ENCODE measurements at regions not wholly inside any gene's neighbourhood (a gene's known extent, or its start where the extent isn't known, plus 50 kb on each side); places are given as distances from the start of the nearest gene placed in this dataset.

- H3K9ac ChIP-seq (ENCODE audit: low read depth, low read length, poor library complexity) = no peak overlapping the region
- H4K8ac ChIP-seq (ENCODE audit: low read depth, low read length) = no peak overlapping the region
- H3K23ac ChIP-seq (ENCODE audit: low read depth, low read length, poor library complexity) = no peak overlapping the region
- no peaks in the 10 kb centered on the region for H3K36me3 ChIP-seq (replicated peaks in 1 of 2; ENCODE audit: control insufficient read depth in 2 of 2, insufficient read depth in 2 of 2, low read length in 2 of 2)
- no CpG with 5 or more reads among the region's 3 CpGs for WGBS, 2 donors (ENCODE audit: extremely low coverage in 2 of 2, insufficient read length in 2 of 2, insufficient replicate concordance in 1 of 2)
- H2BK5ac ChIP-seq (ENCODE audit: low read length) = no peak overlapping the region
- no peak overlapping the region for H3K4me2 ChIP-seq (ENCODE audit: insufficient read depth, low read length, poor library complexity, severe bottlenecking)
- H3K9me3 ChIP-seq (replicated peaks in 1 of 2; ENCODE audit: control insufficient read depth in 2 of 2, insufficient read depth in 1 of 2, low read depth in 1 of 2, low read length in 2 of 2) = no peaks in the 10 kb centered on the region
- no peak overlapping the region for H2AFZ ChIP-seq (ENCODE audit: low read length)
- H2BK15ac ChIP-seq (ENCODE audit: low read length) = no peak overlapping the region
- no peak overlapping the region for H3K4ac ChIP-seq (ENCODE audit: low read length)
- H2BK120ac ChIP-seq (ENCODE audit: low read depth, low read length) = no peak overlapping the region
- no peaks in the 10 kb centered on the region for H3K79me1 ChIP-seq (ENCODE audit: low read depth, low read length)
- H3K14ac ChIP-seq (ENCODE audit: low read length) = no peak overlapping the region
- H4K91ac ChIP-seq (ENCODE audit: low read depth, low read length, poor library complexity) = no peak overlapping the region
- peaks cover 0 to 7% (median 0%) of the 10 kb centered on the region in 3 experiments for H3K27me3 ChIP-seq (ENCODE audit: control insufficient read depth in 3 of 3, insufficient read depth in 3 of 3, low read depth in 1 of 3, low read length in 3 of 3)
- no peak for DNase-seq (ENCODE audit: low spot score)
- peaks cover 0 to 3% of the 10 kb centered on the region in 2 donors for H3K4me1 ChIP-seq (ENCODE audit: control insufficient read depth in 2 of 2, insufficient read depth in 1 of 2, low read depth in 1 of 2, low read length in 2 of 2)
- no peak overlapping the region for H2BK12ac ChIP-seq (ENCODE audit: low read length)
- no peak overlapping the region for H3K18ac ChIP-seq (ENCODE audit: low read length)
- H2AK5ac ChIP-seq (ENCODE audit: low read depth, low read length) = no peak overlapping the region
- H3K27ac ChIP-seq (replicated peaks; ENCODE audit: low read length) = no peak overlapping the region
- H3K4me3 ChIP-seq (ENCODE audit: low read length in 2 of 2) = no peak overlapping the region
Measured at GRCh38 chr5:175765858-175766257, 105.5 kb upstream of the CPLX2 start.

DNA sequence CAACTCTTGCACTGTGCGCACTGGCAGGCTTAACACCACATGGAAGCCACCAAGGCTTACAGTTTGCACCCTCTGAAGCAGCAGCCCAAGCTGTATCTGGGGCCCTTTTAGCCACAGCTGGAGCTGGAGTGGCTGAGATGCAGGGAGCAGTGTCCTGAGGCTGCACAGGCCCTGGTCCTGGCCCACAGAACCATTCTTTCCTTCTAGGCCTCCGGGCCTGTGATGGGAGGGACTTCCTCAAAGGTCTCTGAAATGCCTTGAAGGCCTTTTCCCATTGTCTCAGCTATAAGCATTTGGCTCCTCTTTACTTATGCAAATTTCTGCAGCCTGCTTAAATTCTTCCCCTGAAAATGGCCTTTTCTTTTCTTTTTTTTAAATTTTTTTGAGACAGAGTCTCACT lies 104.4 kb upstream of the CPLX2 start:
- Histone ChIP-seq H3K27me3 (ENCODE audit: control insufficient read depth in 3 of 3, insufficient read depth in 3 of 3, low read depth in 1 of 3, low read length in 3 of 3) (peaks cover 0 to 17% (median 0%) of the 10 kb centered on the region in 3 experiments), H3K4ac (ENCODE audit: low read length) (no peak overlapping the region), H2BK15ac (ENCODE audit: low read length) (no peak overlapping the region), H4K8ac (ENCODE audit: low read depth, low read length) (no peak overlapping the region), H3K4me3 (ENCODE audit: low read length in 2 of 2) (no peak overlapping the region), H2AK5ac (ENCODE audit: low read depth, low read length) (no peak overlapping the region), H3K18ac (ENCODE audit: low read length) (no peak overlapping the region), H3K23ac (ENCODE audit: low read depth, low read length, poor library complexity) (no peak overlapping the region), H2BK120ac (ENCODE audit: low read depth, low read length) (no peak overlapping the region), H3K36me3 (replicated peaks in 1 of 2; ENCODE audit: control insufficient read depth in 2 of 2, insufficient read depth in 2 of 2, low read length in 2 of 2) (no peaks in the 10 kb centered on the region), H4K91ac (ENCODE audit: low read depth, low read length, poor library complexity) (no peak overlapping the region), H2BK5ac (ENCODE audit: low read length) (no peak overlapping the region), H3K9ac (ENCODE audit: low read depth, low read length, poor library complexity) (no peak overlapping the region), H3K14ac (ENCODE audit: low read length) (no peak overlapping the region), H3K79me1 (ENCODE audit: low read depth, low read length) (no peaks in the 10 kb centered on the region), H2AFZ (ENCODE audit: low read length) (no peak overlapping the region), H3K4me1 (ENCODE audit: control insufficient read depth in 2 of 2, insufficient read depth in 1 of 2, low read depth in 1 of 2, low read length in 2 of 2) (peaks cover 0 to 8% of the 10 kb centered on the region in 2 donors), H3K4me2 (ENCODE audit: insufficient read depth, low read length, poor library complexity, severe bottlenecking) (no peak overlapping the region), H2BK12ac (ENCODE audit: low read length) (no peak overlapping the region), H3K9me3 (replicated peaks in 1 of 2; ENCODE audit: control insufficient read depth in 2 of 2, insufficient read depth in 1 of 2, low read depth in 1 of 2, low read length in 2 of 2) (no peaks in the 10 kb centered on the region), H3K27ac (replicated peaks; ENCODE audit: low read length) (no peak overlapping the region)
- no CpG with 5 or more reads among the region's 2 CpGs for WGBS, 2 donors (ENCODE audit: extremely low coverage in 2 of 2, insufficient read length in 2 of 2, insufficient replicate concordance in 1 of 2)
- no peak for DNase-seq (ENCODE audit: low spot score)

DNA sequence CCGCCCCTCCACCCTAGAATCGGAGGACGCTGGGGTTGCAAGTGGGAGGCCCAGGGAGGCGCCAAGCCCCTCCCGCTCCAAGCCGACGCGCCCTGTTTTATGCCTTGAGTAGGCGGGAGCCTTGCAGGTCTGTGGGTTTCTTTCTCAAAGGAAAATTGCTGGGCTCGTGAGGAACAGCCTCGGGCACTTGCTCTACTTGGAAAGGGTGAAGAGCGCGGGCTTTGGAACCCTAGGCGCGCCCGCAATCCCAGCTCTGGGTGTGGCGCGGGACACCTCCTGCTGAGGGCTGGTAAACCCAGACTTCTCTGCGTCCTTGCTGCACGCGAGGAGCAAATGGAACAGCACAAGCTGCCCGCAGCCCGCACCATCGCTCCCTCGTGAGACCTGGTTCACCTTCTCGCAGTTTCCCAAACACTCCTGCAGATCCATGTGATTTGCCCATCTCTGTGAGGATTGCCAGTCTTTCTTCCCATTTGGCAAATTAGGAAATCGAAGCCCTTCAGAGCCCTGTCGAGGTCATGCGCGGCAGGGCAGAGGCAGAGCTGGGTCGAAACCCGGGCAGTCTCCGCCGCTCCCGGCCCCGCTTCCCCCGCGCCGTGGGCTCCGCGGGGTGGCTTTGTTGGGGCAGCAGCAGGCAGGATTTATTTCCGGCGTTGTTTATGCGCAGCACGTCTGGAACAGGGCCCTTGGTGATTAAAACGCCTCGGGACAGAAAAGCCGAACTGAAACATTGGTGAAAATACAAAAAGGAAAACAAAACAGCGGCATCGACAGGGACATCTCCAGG lies 98.4 kb upstream of the CPLX2 start:
- DNase-seq (ENCODE audit: low spot score) = no peak
- H3K27ac ChIP-seq (replicated peaks; ENCODE audit: low read length) = no peak overlapping the region
- H3K27me3 ChIP-seq (ENCODE audit: control insufficient read depth in 3 of 3, insufficient read depth in 3 of 3, low read depth in 1 of 3, low read length in 3 of 3) = peaks cover 0 to 47% (median 4%) of the 10 kb centered on the region in 3 experiments
- peak overlapping the region; percentile 65 for H2BK12ac ChIP-seq (ENCODE audit: low read length)
- no peak overlapping the region for H4K91ac ChIP-seq (ENCODE audit: low read depth, low read length, poor library complexity)
- H2AFZ ChIP-seq (ENCODE audit: low read length) = peak overlapping the region; percentile 27
- H2BK120ac ChIP-seq (ENCODE audit: low read depth, low read length) = no peak overlapping the region
- no peak overlapping the region for H3K9ac ChIP-seq (ENCODE audit: low read depth, low read length, poor library complexity)
- no peak overlapping the region for H3K4ac ChIP-seq (ENCODE audit: low read length)
- H3K36me3 ChIP-seq (replicated peaks in 1 of 2; ENCODE audit: control insufficient read depth in 2 of 2, insufficient read depth in 2 of 2, low read length in 2 of 2) = no peaks in the 10 kb centered on the region
- H3K23ac ChIP-seq (ENCODE audit: low read depth, low read length, poor library complexity) = no peak overlapping the region
- H2BK15ac ChIP-seq (ENCODE audit: low read length) = no peak overlapping the region
- H3K4me3 ChIP-seq (ENCODE audit: low read length in 2 of 2) = peak overlapping the region in 1 of 2 donors; percentile 42
- H2BK5ac ChIP-seq (ENCODE audit: low read length) = no peak overlapping the region
- H3K9me3 ChIP-seq (replicated peaks in 1 of 2; ENCODE audit: control insufficient read depth in 2 of 2, insufficient read depth in 1 of 2, low read depth in 1 of 2, low read length in 2 of 2) = no peaks in the 10 kb centered on the region
- no peak overlapping the region for H2AK5ac ChIP-seq (ENCODE audit: low read depth, low read length)
- peak overlapping the region; percentile 22 for H3K14ac ChIP-seq (ENCODE audit: low read length)
- no CpG with 5 or more reads among the region's 50 CpGs for WGBS, 2 donors (ENCODE audit: extremely low coverage in 2 of 2, insufficient read length in 2 of 2, insufficient replicate concordance in 1 of 2)
- H3K4me2 ChIP-seq (ENCODE audit: insufficient read depth, low read length, poor library complexity, severe bottlenecking) = peak overlapping the region; percentile 78
- H3K18ac ChIP-seq (ENCODE audit: low read length) = peak overlapping the region; percentile 55
- H4K8ac ChIP-seq (ENCODE audit: low read depth, low read length) = no peak overlapping the region
- H3K4me1 ChIP-seq (ENCODE audit: control insufficient read depth in 2 of 2, insufficient read depth in 1 of 2, low read depth in 1 of 2, low read length in 2 of 2) = peaks cover 5 to 24% of the 10 kb centered on the region in 2 donors
- H3K79me1 ChIP-seq (ENCODE audit: low read depth, low read length) = no peaks in the 10 kb centered on the region

GRCh38 chr5:175773534-175774070 lies 97.8 kb upstream of the CPLX2 start:
- Histone ChIP-seq H2AFZ (ENCODE audit: low read length) (peak overlapping the region; percentile 27), H3K27me3 (ENCODE audit: control insufficient read depth in 3 of 3, insufficient read depth in 3 of 3, low read depth in 1 of 3, low read length in 3 of 3) (peaks cover 0 to 47% (median 4%) of the 10 kb centered on the region in 3 experiments), H3K18ac (ENCODE audit: low read length) (no peak overlapping the region), H3K23ac (ENCODE audit: low read depth, low read length, poor library complexity) (no peak overlapping the region), H3K79me1 (ENCODE audit: low read depth, low read length) (no peaks in the 10 kb centered on the region), H3K36me3 (replicated peaks in 1 of 2; ENCODE audit: control insufficient read depth in 2 of 2, insufficient read depth in 2 of 2, low read length in 2 of 2) (no peaks in the 10 kb centered on the region), H3K9ac (ENCODE audit: low read depth, low read length, poor library complexity) (no peak overlapping the region), H3K4me2 (ENCODE audit: insufficient read depth, low read length, poor library complexity, severe bottlenecking) (peak overlapping the region; percentile 78), H3K14ac (ENCODE audit: low read length) (no peak overlapping the region), H3K4ac (ENCODE audit: low read length) (no peak overlapping the region), H2AK5ac (ENCODE audit: low read depth, low read length) (no peak overlapping the region), H2BK5ac (ENCODE audit: low read length) (no peak overlapping the region), H2BK12ac (ENCODE audit: low read length) (no peak overlapping the region), H3K9me3 (replicated peaks in 1 of 2; ENCODE audit: control insufficient read depth in 2 of 2, insufficient read depth in 1 of 2, low read depth in 1 of 2, low read length in 2 of 2) (no peaks in the 10 kb centered on the region), H2BK15ac (ENCODE audit: low read length) (no peak overlapping the region), H2BK120ac (ENCODE audit: low read depth, low read length) (no peak overlapping the region), H3K27ac (replicated peaks; ENCODE audit: low read length) (no peak overlapping the region), H3K4me1 (ENCODE audit: control insufficient read depth in 2 of 2, insufficient read depth in 1 of 2, low read depth in 1 of 2, low read length in 2 of 2) (peaks cover 5 to 24% of the 10 kb centered on the region in 2 donors), H3K4me3 (ENCODE audit: low read length in 2 of 2) (peak overlapping the region in 1 of 2 donors; percentile 42), H4K8ac (ENCODE audit: low read depth, low read length) (no peak overlapping the region), H4K91ac (ENCODE audit: low read depth, low read length, poor library complexity) (no peak overlapping the region)
- no CpG with 5 or more reads among the region's 12 CpGs for WGBS, 2 donors (ENCODE audit: extremely low coverage in 2 of 2, insufficient read length in 2 of 2, insufficient replicate concordance in 1 of 2)
- no peak for DNase-seq (ENCODE audit: low spot score)

All from neuronal stem cell (in vitro differentiated cells).